Common myeloid progenitor, CD34-positive (primary cell): ENCODE measurements at regions not wholly inside any gene's neighbourhood (a gene's known extent, or its start where the extent isn't known, plus 50 kb on each side); places are given as distances from the start of the nearest gene placed in this dataset.
"Not testable (repeated sequence)": the region's sequence is repeated elsewhere in the genome, so short reads cannot be mapped to it uniquely, and the experiment has no call there.

ENCODE experiments used
- CTCF ChIA-PET: fragments of 350-600 bp; sonication (Branson Sonifier 250); formaldehyde crosslinking; loops from one replicate; lab custom pipeline; 2021; ENCODE audit warnings: antibody characterized with exemption; lab: Charles Lee
- POLR2A ChIA-PET: fragments of 350-600 bp; sonication (Branson Sonifier 250); formaldehyde crosslinking; loops from one replicate; lab custom pipeline; 2021; ENCODE audit warnings: antibody characterized with exemption; lab: Charles Lee
- DNase-seq, 3 donors: peaks; one replicate each; pipeline versions ENCODE4 v3.0.0 to v3.0.0-alpha.2; 2013
- H3K27ac ChIP-seq, 2 experiments: 1 replicate in 1 of 2; 2 replicates in 1 of 2; pipeline ENCODE4 v1.7.0; 2013; ENCODE audit warnings: inconsistent platforms in 2 of 2, low read length in 2 of 2, mild to moderate bottlenecking in 2 of 2, low read depth in 1 of 2, moderate library complexity in 1 of 2; ENCODE audit not compliant: severe bottlenecking in 2 of 2, insufficient read depth in 1 of 2, poor library complexity in 1 of 2
- H3K27me3 ChIP-seq, 5 experiments: replicated peaks in 2 of 5; 1 replicate in 3 of 5; 2 replicates in 2 of 5; pipeline versions ENCODE4 v1.6.1 to v1.7.0; 2013; ENCODE audit warnings: low read length in 4 of 5, mild to moderate bottlenecking in 2 of 5, moderate library complexity in 2 of 5, inconsistent platforms in 1 of 5; ENCODE audit not compliant: insufficient read depth in 5 of 5, control insufficient read depth in 4 of 5
- H3K36me3 ChIP-seq, 4 experiments: 1 replicate in 2 of 4; 2 replicates in 2 of 4; pipeline versions ENCODE4 v1.6.1 to v1.7.0; 2013; ENCODE audit warnings: low read length in 3 of 4, control low read depth in 1 of 4, mild to moderate bottlenecking in 1 of 4; ENCODE audit not compliant: control insufficient read depth in 4 of 4, insufficient read depth in 4 of 4
- H3K4me1 ChIP-seq, 4 experiments: 1 replicate in 3 of 4; 2 replicates in 1 of 4; pipeline versions ENCODE4 v1.6.1 to v1.7.1; 2013; ENCODE audit warnings: low read length in 3 of 4, mild to moderate bottlenecking in 3 of 4, control low read depth in 1 of 4, inconsistent platforms in 1 of 4, moderate library complexity in 1 of 4; ENCODE audit not compliant: control insufficient read depth in 4 of 4, insufficient read depth in 4 of 4; ENCODE audit errors: control extremely low read depth in 1 of 4
- H3K4me3 ChIP-seq, 7 experiments: 1 replicate in 4 of 7; 2 replicates in 3 of 7; pipeline versions ENCODE4 v1.5.1 to v1.7.0; 2013; ENCODE audit warnings: mild to moderate bottlenecking in 7 of 7, low read length in 6 of 7, moderate library complexity in 6 of 7, inconsistent platforms in 2 of 7, low read depth in 2 of 7, control low read depth in 1 of 7; ENCODE audit not compliant: insufficient read depth in 4 of 7, control insufficient read depth in 1 of 7; ENCODE audit errors: extremely low read depth in 1 of 7
- H3K9me3 ChIP-seq, 5 experiments: 1 replicate in 4 of 5; 2 replicates in 1 of 5; pipeline versions ENCODE4 v1.6.1 to v1.7.1; 2013; ENCODE audit warnings: low read length in 4 of 5, mild to moderate bottlenecking in 2 of 5, inconsistent platforms in 1 of 5, low read depth in 1 of 5, moderate library complexity in 1 of 5; ENCODE audit not compliant: control insufficient read depth in 4 of 5, insufficient read depth in 2 of 5; ENCODE audit errors: control extremely low read depth in 1 of 5
- WGBS: methylation state at CpG from one replicate; pipeline ENCODE4 v1.1.5; 2013; ENCODE audit not compliant: insufficient coverage; 5-methylcytosine and 5-hydroxymethylcytosine counted together

DNA sequence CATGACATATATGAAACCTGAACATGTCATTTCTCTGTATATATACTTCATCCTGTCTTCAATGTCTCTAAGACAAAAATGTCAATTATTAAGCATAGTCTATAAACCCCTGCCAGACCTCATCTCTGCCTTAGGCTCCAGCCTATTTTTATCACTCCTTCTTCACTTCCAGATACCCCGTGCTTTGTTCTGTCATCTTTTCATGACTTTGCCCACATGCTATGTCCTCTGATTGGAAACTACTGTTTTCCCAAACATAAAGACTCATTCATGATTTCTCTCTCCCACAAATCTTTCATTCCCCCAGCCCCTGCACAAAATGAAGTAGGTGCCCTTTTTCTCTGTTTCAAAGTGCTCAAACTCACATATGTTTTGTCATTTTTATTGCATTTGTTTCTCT, 1503.9 kb downstream of the DPP10 start:
- Histone ChIP-seq H3K4me3 (no peak overlapping the region), H3K4me1 (no peaks in the 10 kb centered on the region), H3K27ac (no peak overlapping the region), H3K36me3 (no peaks in the 10 kb centered on the region), H3K27me3 (no peaks in the 10 kb centered on the region), H3K9me3 (no peaks in the 10 kb centered on the region)
- ChIA-PET CTCF (no interaction called here), POLR2A (no interaction called here)
- WGBS, result 87% methylated on average over 1 of the region's 1 CpG
- DNase-seq, result no peak

GRCh38 chr2:115946891-115947290, 1504.5 kb downstream of the DPP10 start:
- Histone ChIP-seq H3K27me3 (no peaks in the 10 kb centered on the region), H3K27ac (no peak overlapping the region), H3K9me3 (no peaks in the 10 kb centered on the region), H3K4me1 (no peaks in the 10 kb centered on the region), H3K36me3 (no peaks in the 10 kb centered on the region), H3K4me3 (no peak overlapping the region)
- DNase-seq, result no peak
- 94% methylated on average over 2 of the region's 2 CpGs for WGBS
- CTCF ChIA-PET, result no interaction called here
- POLR2A ChIA-PET, result no interaction called here

GRCh38 chr2:115976916-115977315, 1534.5 kb downstream of the DPP10 start:
- 80% methylated on average over 1 of the region's 1 CpG for WGBS
- POLR2A ChIA-PET, result interaction anchor here (0.5 kb wide), 1 partner anchor 71 kb away, joined by 5 read pairs; no protein-coding TSS in a partner anchor
- no peak overlapping the region for H3K4me3 ChIP-seq
- H3K27me3 ChIP-seq, result no peaks in the 10 kb centered on the region
- H3K9me3 ChIP-seq, result peaks cover 0 to 1% (median 0%) of the 10 kb centered on the region in 5 experiments
- DNase-seq, result no peak
- H3K4me1 ChIP-seq, result no peaks in the 10 kb centered on the region
- no peaks in the 10 kb centered on the region for H3K36me3 ChIP-seq
- CTCF ChIA-PET, result no interaction called here
- H3K27ac ChIP-seq, result no peak overlapping the region

GRCh38 chr2:115999039-115999438, 1556.6 kb downstream of the DPP10 start:
- CTCF ChIA-PET, result no interaction called here
- no peak for DNase-seq
- POLR2A ChIA-PET, result no interaction called here
- Histone ChIP-seq H3K4me1 (no peaks in the 10 kb centered on the region), H3K9me3 (no peaks in the 10 kb centered on the region), H3K4me3 (no peak overlapping the region), H3K27me3 (no peaks in the 10 kb centered on the region), H3K36me3 (no peaks in the 10 kb centered on the region), H3K27ac (no peak overlapping the region)
- no CpG with 5 or more reads among the region's 4 CpGs for WGBS

GRCh38 chr2:116023026-116023425, 1580.6 kb downstream of the DPP10 start:
- 94% methylated on average over 2 of the region's 2 CpGs for WGBS
- CTCF ChIA-PET, result no interaction called here

DNA sequence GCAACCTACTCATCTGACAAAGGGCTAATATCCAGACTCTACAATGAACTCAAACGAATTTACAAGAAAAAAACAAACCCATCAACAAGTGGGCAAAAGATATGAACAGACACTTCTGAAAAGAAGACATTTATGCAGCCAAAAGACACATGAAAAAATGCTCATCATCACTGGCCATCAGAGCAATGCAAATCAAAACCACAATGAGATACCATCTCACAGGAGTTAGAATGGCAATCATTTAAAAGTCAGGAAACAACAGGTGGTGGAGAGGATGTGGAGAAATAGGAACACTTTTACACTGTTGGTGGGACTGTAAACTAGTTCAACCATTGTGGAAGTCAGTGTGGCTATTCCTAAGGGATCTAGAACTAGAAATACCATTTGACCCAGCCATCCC, 1596.3 kb downstream of the DPP10 start:
- H3K4me1 ChIP-seq, H3K4me3 ChIP-seq, CTCF ChIA-PET, H3K9me3 ChIP-seq, H3K27me3 ChIP-seq, H3K36me3 ChIP-seq, POLR2A ChIA-PET, DNase-seq, H3K27ac ChIP-seq: not testable (repeated sequence)
- no CpG with 5 or more reads among the region's 1 CpG for WGBS

More at GRCh38 chr2:116023026-116023425, 1580.6 kb downstream of the DPP10 start:
- no peak for DNase-seq
- no peaks in the 10 kb centered on the region for H3K9me3 ChIP-seq
- no peaks in the 10 kb centered on the region for H3K36me3 ChIP-seq
- no peaks in the 10 kb centered on the region for H3K4me1 ChIP-seq
- H3K27me3 ChIP-seq, result no peaks in the 10 kb centered on the region
- no peak overlapping the region for H3K4me3 ChIP-seq
- POLR2A ChIA-PET, result no interaction called here
- no peak overlapping the region for H3K27ac ChIP-seq

DNA sequence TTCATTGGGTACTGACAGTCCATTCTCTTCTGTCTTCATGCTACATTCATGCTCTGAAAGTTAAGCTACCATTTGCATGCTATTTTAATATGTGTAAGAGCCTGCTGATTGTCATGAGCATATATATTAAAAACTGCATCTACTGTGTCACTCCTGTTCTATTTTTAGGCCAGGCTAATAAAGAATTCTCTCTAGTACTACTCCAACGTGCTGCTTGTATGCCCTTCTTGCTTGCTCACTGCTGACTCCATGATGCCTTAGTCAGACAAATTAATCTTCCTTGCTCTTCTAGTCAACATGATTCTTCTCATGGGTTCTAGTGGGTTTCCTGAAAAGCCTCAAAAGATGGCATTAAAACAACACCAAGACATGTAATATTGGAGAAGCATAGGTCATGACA, 1600.1 kb downstream of the DPP10 start:
- DNase-seq, result no peak
- POLR2A ChIA-PET, result no interaction called here
- no peaks in the 10 kb centered on the region for H3K27me3 ChIP-seq
- WGBS, result 80% methylated on average over 1 of the region's 1 CpG
- no peak overlapping the region for H3K4me3 ChIP-seq
- H3K9me3 ChIP-seq, result no peaks in the 10 kb centered on the region
- H3K27ac ChIP-seq, result no peak overlapping the region
- no peaks in the 10 kb centered on the region for H3K36me3 ChIP-seq
- CTCF ChIA-PET, result no interaction called here
- H3K4me1 ChIP-seq, result no peaks in the 10 kb centered on the region
